IMR-90 (cell line): ENCODE measurements at regions not wholly inside any gene's neighbourhood (a gene's known extent, or its start where the extent isn't known, plus 50 kb on each side); places are given as distances from the start of the nearest gene placed in this dataset.

ENCODE experiments used
- ATAC-seq: fragments of 200-7000 bp; cut with Tn5 transposase; 2 replicates; pipeline ENCODE4 v1.9.1; 2020; ENCODE audit warnings: low read depth, mild to moderate bottlenecking, moderate library complexity
- BruUV-seq: library from RNA; stranded (reverse); fragments of 400-500 nt; replicated peaks from 2 replicates; lab custom pipeline; 2021; lab: Mats Ljungman, UMichigan
- CTCF ChIA-PET: fragments of 300-600 bp; formaldehyde crosslinking; extraction: SDS; loops from one replicate; lab custom pipeline; 2021; ENCODE audit warnings: antibody characterized with exemption; lab: Yijun Ruan, JAX
- POLR2A ChIA-PET: fragments of 300-600 bp; sonication (Branson Sonifier 250); formaldehyde crosslinking; loops from one replicate; lab custom pipeline; 2022; ENCODE audit warnings: antibody characterized with exemption; ENCODE audit not compliant: unreplicated experiment; lab: Charles Lee
- DNase-seq: peaks from one replicate; pipeline ENCODE4 v3.0.0; 2013
- H2AFZ ChIP-seq: replicated peaks from 2 replicates; pipeline ENCODE3; 2013; ENCODE audit warnings: low read length, mild to moderate bottlenecking; ENCODE audit not compliant: poor library complexity
- H2AK5ac ChIP-seq: 2 replicates; pipeline ENCODE4 v1.6.1; 2013; ENCODE audit warnings: low read depth, low read length, inconsistent platforms
- H2AK9ac ChIP-seq: replicated peaks from 2 replicates; pipeline ENCODE3; 2013; ENCODE audit warnings: mild to moderate bottlenecking, low read depth, low read length, moderate library complexity; ENCODE audit not compliant: poor library complexity
- H2BK120ac ChIP-seq: 2 replicates; pipeline ENCODE4 v1.6.1; 2013; ENCODE audit warnings: low read depth, low read length, inconsistent platforms
- H2BK15ac ChIP-seq: 3 replicates; pipeline ENCODE4 v1.6.1; 2013; ENCODE audit warnings: low read depth, low read length, inconsistent platforms
- H2BK20ac ChIP-seq: 2 replicates; pipeline ENCODE4 v1.6.1; 2013; ENCODE audit warnings: low read depth, mild to moderate bottlenecking, inconsistent platforms, low read length, moderate library complexity
- H2BK5ac ChIP-seq: 2 replicates; pipeline ENCODE4 v1.6.1; 2013; ENCODE audit warnings: mild to moderate bottlenecking, low read depth, low read length, inconsistent platforms; ENCODE audit not compliant: poor library complexity, severe bottlenecking
- H3K14ac ChIP-seq: replicated peaks from 2 replicates; pipeline ENCODE4 v1.6.1; 2013; ENCODE audit warnings: low read depth, low read length, inconsistent platforms
- H3K18ac ChIP-seq: 2 replicates; pipeline ENCODE4 v1.6.1; 2013; ENCODE audit warnings: low read depth, low read length, control low read depth
- H3K23ac ChIP-seq: 2 replicates; pipeline ENCODE4 v1.6.1; 2013; ENCODE audit warnings: low read depth, low read length, inconsistent platforms
- H3K27ac ChIP-seq: 2 replicates; pipeline ENCODE4 v1.5.1; 2013; ENCODE audit warnings: mild to moderate bottlenecking, control low read depth, low read length; ENCODE audit not compliant: insufficient read depth
- H3K27me3 ChIP-seq: 2 replicates; pipeline ENCODE4 v1.6.1; 2013; ENCODE audit warnings: low read length; ENCODE audit not compliant: control insufficient read depth, insufficient read depth
- H3K36me3 ChIP-seq: 2 replicates; pipeline ENCODE4 v1.6.1; 2013; ENCODE audit warnings: low read length, mixed read lengths; ENCODE audit not compliant: control insufficient read depth, insufficient read depth
- H3K4ac ChIP-seq: 2 replicates; pipeline ENCODE4 v1.6.1; 2013; ENCODE audit warnings: low read depth, low read length, inconsistent platforms
- H3K4me1 ChIP-seq: 2 replicates; pipeline ENCODE4 v1.6.1; 2013; ENCODE audit warnings: low read length, mixed read lengths; ENCODE audit not compliant: control insufficient read depth, insufficient read depth
- H3K4me2 ChIP-seq: 2 replicates; pipeline ENCODE4 v1.6.1; 2013; ENCODE audit warnings: low read depth, mild to moderate bottlenecking, control low read depth, low read length, moderate library complexity
- H3K4me3 ChIP-seq: 2 replicates; pipeline ENCODE4 v1.5.1; 2013; ENCODE audit warnings: low read depth, mild to moderate bottlenecking, control low read depth, low read length, moderate library complexity; ENCODE audit not compliant: insufficient read depth
- H3K56ac ChIP-seq: 2 replicates; pipeline ENCODE4 v1.6.1; 2013; ENCODE audit warnings: low read length, inconsistent platforms; ENCODE audit not compliant: insufficient read depth; ENCODE audit errors: extremely low read depth
- H3K79me1 ChIP-seq, 2 experiments: 2 replicates each; pipeline ENCODE4 v1.6.1; 2013; ENCODE audit warnings: low read length in 2 of 2, inconsistent platforms in 1 of 2, low read depth in 1 of 2
- H3K9ac ChIP-seq: 2 replicates; pipeline ENCODE4 v1.6.1; 2013; ENCODE audit warnings: low read depth, low read length, control low read depth
- H3K9me1 ChIP-seq: 2 replicates; pipeline ENCODE4 v1.6.1; 2013; ENCODE audit warnings: low read length, inconsistent platforms; ENCODE audit not compliant: insufficient read depth
- H3K9me3 ChIP-seq: 2 replicates; pipeline ENCODE4 v1.6.1; 2013; ENCODE audit warnings: low read length; ENCODE audit not compliant: control insufficient read depth, insufficient read depth
- H4K20me1 ChIP-seq: 2 replicates; pipeline ENCODE4 v1.6.1; 2013; ENCODE audit warnings: low read length, inconsistent platforms; ENCODE audit not compliant: insufficient read depth
- H4K5ac ChIP-seq: 2 replicates; pipeline ENCODE4 v1.6.1; 2013; ENCODE audit warnings: mild to moderate bottlenecking, low read depth, low read length, control low read depth
- H4K8ac ChIP-seq, 2 experiments: 2 replicates each; pipeline ENCODE4 v1.6.1; 2013; ENCODE audit warnings: low read depth in 2 of 2, low read length in 2 of 2, control low read depth in 1 of 2, inconsistent platforms in 1 of 2
- H4K91ac ChIP-seq: 2 replicates; pipeline ENCODE4 v1.6.1; 2013; ENCODE audit warnings: low read depth, low read length, inconsistent platforms; ENCODE audit not compliant: insufficient read depth
- CEBPB ChIP-seq: IDR thresholded peaks from 2 replicates; pipeline ENCODE4 v1.6.1; 2012; ENCODE audit warnings: low read depth, low read length, improper control_type of control experiment
- MAFK ChIP-seq: IDR thresholded peaks from 2 replicates; pipeline ENCODE4 v1.6.1; 2012; ENCODE audit warnings: low read depth, low read length, improper control_type of control experiment
- MXI1 ChIP-seq: IDR thresholded peaks from 2 replicates; pipeline ENCODE4 v1.6.1; 2012; ENCODE audit warnings: low read depth, mild to moderate bottlenecking, low read length, moderate library complexity, borderline replicate concordance
- POLR2A ChIP-seq: IDR thresholded peaks from 2 replicates; pipeline ENCODE4 v1.6.1; 2012; ENCODE audit warnings: mild to moderate bottlenecking, low read depth, low read length
- WGBS, 2 experiments: methylation state at CpG; one replicate each; pipeline versions ENCODE4 v1.1.5 to v1.1.7; 2013; ENCODE audit warnings: missing lambda C conversion rate in 2 of 2; ENCODE audit not compliant: insufficient read length in 1 of 2; ENCODE audit errors: extremely low coverage in 2 of 2; 5-methylcytosine and 5-hydroxymethylcytosine counted together
- dilution Hi-C: fragments of 300-500 bp; cut with HindIII; formaldehyde crosslinking; loops from one replicate; pipeline ENCODE4 v1.14.3; 2018; ENCODE audit warnings: low sequenced_read_pairs; ENCODE audit not compliant: unreplicated experiment
- in situ Hi-C: fragments of 300-500 bp; cut with MboI; formaldehyde crosslinking; loops from 3 replicates; pipeline ENCODE4 v1.14.3; 2019; ENCODE audit warnings: low sequenced_read_pairs, inconsistent platforms, mixed read lengths
- intact Hi-C: fragments of 100-400 bp; cut with micrococcal nuclease; formaldehyde crosslinking; loops from 2 replicates; pipeline ENCODE4 v1.10.0; 2022
- TF ChIP-seq, protein P1 (sequence below): fragments of 150-350 bp; IDR thresholded peaks from 2 replicates; pipeline ENCODE4 v1.6.1; 2016; ENCODE audit warnings: low read depth, mild to moderate bottlenecking, low read length, moderate library complexity, borderline replicate concordance
- TF ChIP-seq, protein P2 (sequence below): fragments of 150-350 bp; IDR thresholded peaks from 2 replicates; pipeline ENCODE4 v1.6.1; 2017; ENCODE audit warnings: mild to moderate bottlenecking, antibody characterized with exemption, low read length, low read depth

DNA sequence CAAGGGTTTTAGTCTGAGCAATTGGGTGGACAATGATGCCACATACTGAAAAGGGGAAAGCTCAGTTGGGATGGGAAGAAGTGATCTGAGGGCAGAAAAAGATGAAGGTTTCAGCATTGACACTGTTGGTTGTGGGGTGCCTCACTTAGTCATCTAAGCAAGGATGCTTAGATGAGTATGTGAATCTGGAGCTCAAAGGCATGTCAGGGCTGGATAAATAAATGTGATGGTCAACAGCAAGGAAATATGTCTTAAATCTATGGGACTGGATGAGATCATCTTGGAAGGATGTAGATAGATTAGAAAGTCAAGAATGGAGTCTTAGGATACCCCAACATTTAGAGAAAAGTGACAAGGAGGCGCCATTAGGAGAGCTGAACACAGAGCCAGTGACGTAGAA, 114.6 kb downstream of the ZBTB18 start:
- no TSS peak for BruUV-seq
- dilution Hi-C loops: no loop called here
- Histone ChIP-seq H3K14ac (peak overlapping the region; percentile 45), H3K9me1 (peaks cover 21% of the 10 kb centered on the region; the same call in 1 of the 2 replicates), H3K79me1 (no peaks in the 10 kb centered on the region), H3K27ac (no peak overlapping the region), H2BK20ac (peak overlapping the region; percentile 97), H2BK15ac (peak overlapping the region; percentile 65), H4K91ac (peak overlapping the region; percentile 80), H2AK9ac (no peak overlapping the region), H3K9ac (no peak overlapping the region), H2BK120ac (peak overlapping the region; percentile 98), H2BK5ac (peak overlapping the region; percentile 17), H4K5ac (peak overlapping the region; percentile 57; the same call in 1 of the 2 replicates), H3K4me1 (peaks cover 18% of the 10 kb centered on the region), H3K4ac (peak overlapping the region; percentile 94), H2AFZ (peak overlapping the region; percentile 40), H3K4me3 (no peak overlapping the region), H3K9me3 (no peaks in the 10 kb centered on the region), H3K56ac (no peak overlapping the region), H3K23ac (peak overlapping the region; percentile 71; the same call in 1 of the 2 replicates), H3K18ac (peak overlapping the region; percentile 74), H2AK5ac (peak overlapping the region; percentile 92), H4K8ac (peak overlapping the region; percentile 23 to 96; a peak in 3 of 4 replicates), H4K20me1 (no peaks in the 10 kb centered on the region), H3K4me2 (no peak overlapping the region), H3K27me3 (no peaks in the 10 kb centered on the region), H3K36me3 (no peaks in the 10 kb centered on the region)
- DNase-seq (peak; percentile 37), ATAC-seq (no peak)
- WGBS, 2 experiments: no CpG with 5 or more reads among the region's 2 CpGs
- in situ Hi-C loops: no loop called here
- TF ChIP-seq, protein P1, sequence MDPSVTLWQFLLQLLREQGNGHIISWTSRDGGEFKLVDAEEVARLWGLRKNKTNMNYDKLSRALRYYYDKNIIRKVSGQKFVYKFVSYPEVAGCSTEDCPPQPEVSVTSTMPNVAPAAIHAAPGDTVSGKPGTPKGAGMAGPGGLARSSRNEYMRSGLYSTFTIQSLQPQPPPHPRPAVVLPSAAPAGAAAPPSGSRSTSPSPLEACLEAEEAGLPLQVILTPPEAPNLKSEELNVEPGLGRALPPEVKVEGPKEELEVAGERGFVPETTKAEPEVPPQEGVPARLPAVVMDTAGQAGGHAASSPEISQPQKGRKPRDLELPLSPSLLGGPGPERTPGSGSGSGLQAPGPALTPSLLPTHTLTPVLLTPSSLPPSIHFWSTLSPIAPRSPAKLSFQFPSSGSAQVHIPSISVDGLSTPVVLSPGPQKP: no peak
- TF ChIP-seq CEBPB (no peak), POLR2A (no peak), MXI1 (no peak), MAFK (no peak)
- TF ChIP-seq, protein P2, sequence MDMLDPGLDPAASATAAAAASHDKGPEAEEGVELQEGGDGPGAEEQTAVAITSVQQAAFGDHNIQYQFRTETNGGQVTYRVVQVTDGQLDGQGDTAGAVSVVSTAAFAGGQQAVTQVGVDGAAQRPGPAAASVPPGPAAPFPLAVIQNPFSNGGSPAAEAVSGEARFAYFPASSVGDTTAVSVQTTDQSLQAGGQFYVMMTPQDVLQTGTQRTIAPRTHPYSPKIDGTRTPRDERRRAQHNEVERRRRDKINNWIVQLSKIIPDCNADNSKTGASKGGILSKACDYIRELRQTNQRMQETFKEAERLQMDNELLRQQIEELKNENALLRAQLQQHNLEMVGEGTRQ: no peak
- ChIA-PET POLR2A (no interaction called here), CTCF (no interaction called here)
- intact Hi-C loops: no loop called here
